HG02623 (cell line): ENCODE measurements at regions not wholly inside any gene's neighbourhood (a gene's known extent, or its start where the extent isn't known, plus 50 kb on each side); places are given as distances from the start of the nearest gene placed in this dataset.

Experiments used
- ATAC-seq: cut with Tn5 transposase; IDR thresholded peaks from one replicate; pipeline ENCODE4 v1.9.1; 2021; ENCODE audit warnings: moderate library complexity; ENCODE audit not compliant: unreplicated experiment

GRCh38 chr5:66538531-66538930, 57.7 kb upstream of the MAST4 start:
- no peak for ATAC-seq

- no peak for ATAC-seq
Measured at GRCh38 chr5:66540078-66540477, 56.1 kb upstream of the MAST4 start.

- ATAC-seq = no peak
Measured at GRCh38 chr5:66542711-66543110, 53.5 kb upstream of the MAST4 start.
